DOHH2 (cell line): ENCODE measurements at regions not wholly inside any gene's neighbourhood (a gene's known extent, or its start where the extent isn't known, plus 50 kb on each side); places are given as distances from the start of the nearest gene placed in this dataset.

Experiments used
- CTCF ChIP-seq: fragments of 200-600 bp; sonication (generic); IDR thresholded peaks from one replicate; pipeline ENCODE4 v1.5.1; 2014; ENCODE audit warnings: antibody characterized with exemption, mild to moderate bottlenecking, low read depth, low read length; ENCODE audit not compliant: poor library complexity, severe bottlenecking
- EZH2phosphoT487 ChIP-seq: fragments of 200-600 bp; sonication (generic); IDR thresholded peaks from 2 replicates; pipeline ENCODE4 v1.6.1; 2017; ENCODE audit warnings: borderline replicate concordance, mild to moderate bottlenecking, antibody characterized with exemption, low read length, moderate library complexity, mixed read lengths

GRCh38 chr2:145692971-145693478 lies 1173.1 kb upstream of the ZEB2 start:
- TF ChIP-seq CTCF (no peak), EZH2phosphoT487 (no peak)
